Activated naive CD4-positive, alpha-beta T cell treated with Interleukin-2 at 50 U/mL for 16 hours (primary cell): ENCODE measurements at regions not wholly inside any gene's neighbourhood (a gene's known extent, or its start where the extent isn't known, plus 50 kb on each side); places are given as distances from the start of the nearest gene placed in this dataset.

ENCODE experiments used
- DNase-seq: peaks from one replicate; pipeline ENCODE4 v3.0.0-alpha.2; 2020

DNA sequence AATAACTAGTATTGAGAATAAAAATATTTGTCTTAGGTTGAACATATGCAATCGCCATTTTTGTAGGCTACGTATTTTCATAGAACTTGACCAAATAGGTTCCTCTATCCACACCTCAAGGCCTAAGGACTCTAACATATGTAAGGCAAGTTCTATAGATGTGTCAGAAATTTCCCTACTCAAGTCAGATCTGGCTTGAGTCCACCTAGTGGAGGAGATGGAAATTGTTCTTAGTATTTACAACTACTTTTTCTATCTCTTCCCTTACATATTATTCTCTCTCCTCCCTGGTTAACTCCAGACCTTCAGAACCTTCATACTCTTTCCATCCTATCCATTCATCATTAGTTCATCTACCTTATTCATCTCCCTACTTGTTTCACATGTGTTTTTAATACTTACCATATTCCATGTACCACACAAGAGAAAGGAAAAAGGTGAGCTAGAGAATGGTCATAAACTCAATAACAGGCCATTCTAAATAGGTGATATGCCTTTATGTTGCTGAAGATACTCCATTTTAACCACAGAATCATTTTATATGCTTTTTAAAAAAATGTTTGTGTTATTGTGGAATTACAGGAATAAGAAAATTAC is 174.5 kb upstream of the HDAC9 start:
- DNase-seq, result no peak

DNA sequence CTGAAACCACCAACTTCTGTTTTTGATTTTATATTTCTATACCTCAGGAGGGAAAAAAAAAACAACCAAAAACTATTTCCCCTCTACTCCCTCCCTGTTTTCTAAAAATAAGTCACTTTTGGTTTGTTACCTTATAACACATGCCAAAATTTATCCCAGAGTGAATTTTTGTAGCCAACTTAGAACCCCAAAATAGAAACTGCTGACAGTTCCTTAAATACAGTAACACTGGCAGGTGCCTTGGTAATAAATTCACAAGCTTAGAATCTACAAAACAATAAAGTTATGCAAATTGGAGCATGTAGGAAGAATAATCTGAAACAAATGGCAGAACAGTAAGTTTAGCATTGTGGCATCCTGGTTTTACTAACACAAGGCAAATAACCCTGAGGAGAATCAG is 165.0 kb upstream of the HDAC9 start:
- DNase-seq, result no peak

DNA sequence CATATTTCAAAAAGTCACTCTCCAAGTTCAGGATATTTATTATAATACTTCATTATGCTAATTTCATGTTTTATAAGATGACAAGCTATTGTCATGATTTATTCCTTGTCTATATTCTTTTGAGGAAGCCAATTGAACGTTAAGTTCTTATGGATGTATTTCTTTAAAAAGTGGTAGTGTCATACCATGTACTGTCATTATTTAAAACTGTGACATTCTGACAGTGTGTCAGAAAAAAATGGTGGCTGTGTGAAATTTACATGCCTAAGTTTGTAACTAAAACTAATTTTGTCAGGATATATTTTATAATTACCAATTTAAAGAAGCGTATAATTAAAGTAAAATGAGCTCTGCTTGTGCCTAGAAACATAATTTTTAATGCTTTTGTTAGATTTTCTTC is 158.9 kb upstream of the HDAC9 start:
- no peak for DNase-seq

DNA sequence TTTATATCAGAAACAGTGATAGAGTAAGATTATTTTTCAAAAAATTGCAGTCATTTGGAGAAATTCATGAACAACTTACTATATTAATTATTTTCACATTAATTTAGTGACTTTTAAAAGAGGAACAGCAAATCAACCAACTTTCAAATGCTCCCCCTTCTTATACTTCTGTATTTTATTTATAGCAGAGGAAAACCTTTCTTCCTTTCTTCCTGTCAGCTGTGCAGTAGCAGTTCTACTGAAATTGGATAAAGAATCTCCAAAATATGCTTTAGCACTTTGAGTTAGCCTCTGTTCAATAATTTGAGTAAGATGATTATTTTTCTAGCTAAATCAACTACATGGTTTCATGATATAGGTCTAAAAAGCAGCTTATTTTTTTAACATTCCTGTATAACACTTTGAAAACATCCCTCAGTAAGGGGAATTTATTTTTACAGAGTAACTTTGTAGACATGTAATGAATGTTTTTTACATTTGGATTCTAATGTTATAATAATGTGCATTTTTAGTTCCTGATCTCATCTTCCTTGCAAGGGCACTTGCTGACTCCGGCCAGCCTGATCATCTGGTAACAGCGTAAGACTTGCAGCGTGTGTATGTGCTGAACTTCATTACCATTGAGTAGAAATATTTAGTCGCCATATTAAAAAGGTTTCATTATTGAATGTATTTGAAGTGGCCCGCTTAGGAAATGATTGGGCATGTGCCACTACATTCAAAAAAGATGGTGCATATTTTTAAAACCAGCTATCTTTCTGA is 158.3 kb upstream of the HDAC9 start:
- DNase-seq, result no peak

DNA sequence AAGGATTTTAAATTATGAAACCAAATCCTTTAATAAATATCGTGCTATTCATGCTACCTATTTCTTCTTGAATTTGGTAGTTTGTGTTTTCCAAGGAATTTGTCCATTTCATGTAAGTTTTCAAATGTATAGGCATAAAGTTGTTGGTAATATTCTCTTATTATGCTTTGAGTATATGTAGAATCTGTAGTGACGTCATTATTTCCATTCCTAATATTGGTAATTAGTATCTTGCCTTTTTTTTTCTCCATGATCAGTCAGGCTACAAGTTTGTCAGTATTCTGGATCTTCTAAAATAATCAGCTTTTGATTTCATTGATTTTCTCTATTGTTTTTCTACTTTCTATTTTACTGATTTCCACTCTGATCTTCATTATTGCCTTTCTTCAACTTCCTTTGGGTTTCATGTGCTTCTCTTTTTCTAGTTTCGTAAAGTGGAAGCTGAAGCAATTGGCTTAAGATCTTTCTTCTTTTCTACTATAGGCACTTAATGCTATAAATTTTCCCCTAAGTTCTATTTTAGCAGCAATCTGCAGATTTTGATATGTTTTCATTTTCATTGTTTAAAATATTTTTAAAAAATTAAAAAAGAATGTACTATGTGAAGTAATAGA is 156.5 kb upstream of the HDAC9 start:
- no peak for DNase-seq

GRCh38 chr7:18341756-18342155 is 153.8 kb upstream of the HDAC9 start:
- no peak for DNase-seq

GRCh38 chr7:18343047-18343446 is 152.5 kb upstream of the HDAC9 start:
- DNase-seq, result no peak

DNA sequence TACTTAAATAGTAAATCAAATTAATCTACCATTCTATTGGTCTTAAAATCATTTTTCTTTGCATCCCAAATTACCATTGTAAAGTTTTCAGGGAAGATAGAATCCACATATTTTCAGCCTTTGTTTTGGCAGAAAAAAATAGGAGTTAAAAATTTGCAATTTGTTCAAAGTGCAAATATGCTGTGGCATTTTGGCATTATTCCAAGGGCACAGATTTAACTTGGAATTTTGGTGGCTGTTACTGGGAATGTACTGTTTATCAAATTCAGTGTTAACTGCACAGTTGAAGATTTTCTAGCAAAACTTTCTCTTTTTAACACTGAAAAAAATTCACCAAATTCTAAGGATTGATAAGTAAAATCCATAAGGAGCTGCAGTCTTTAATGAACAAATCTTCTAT is 151.0 kb upstream of the HDAC9 start:
- DNase-seq, result no peak

DNA sequence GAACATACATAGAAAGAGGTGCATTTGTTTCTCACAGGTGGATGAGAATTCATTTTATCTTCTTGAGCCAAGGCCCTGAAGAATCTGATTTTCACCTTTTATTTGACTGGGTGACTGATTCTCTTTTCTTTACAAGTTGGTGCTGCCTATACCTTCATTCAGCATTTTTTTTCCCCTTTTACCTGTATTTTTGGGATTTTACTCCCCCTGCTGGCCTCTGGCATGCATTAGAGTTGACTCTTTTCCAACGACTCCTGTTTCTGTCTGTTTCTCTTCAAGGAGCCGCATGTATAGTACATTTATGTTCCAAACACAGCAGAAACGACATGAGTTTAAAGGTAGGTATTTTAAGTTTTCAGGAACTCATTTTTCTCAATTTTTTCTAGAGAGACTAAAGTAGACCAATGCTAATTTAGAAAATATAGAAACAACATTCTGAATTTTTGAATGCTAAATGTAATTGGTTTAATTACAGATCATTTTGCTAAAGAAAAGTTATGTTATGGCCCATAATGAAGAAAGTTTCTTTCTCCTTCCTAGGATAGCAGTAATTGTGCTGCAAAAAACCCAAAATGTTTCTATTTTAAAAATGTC is 149.8 kb upstream of the HDAC9 start:
- DNase-seq, result peak; percentile 11

DNA sequence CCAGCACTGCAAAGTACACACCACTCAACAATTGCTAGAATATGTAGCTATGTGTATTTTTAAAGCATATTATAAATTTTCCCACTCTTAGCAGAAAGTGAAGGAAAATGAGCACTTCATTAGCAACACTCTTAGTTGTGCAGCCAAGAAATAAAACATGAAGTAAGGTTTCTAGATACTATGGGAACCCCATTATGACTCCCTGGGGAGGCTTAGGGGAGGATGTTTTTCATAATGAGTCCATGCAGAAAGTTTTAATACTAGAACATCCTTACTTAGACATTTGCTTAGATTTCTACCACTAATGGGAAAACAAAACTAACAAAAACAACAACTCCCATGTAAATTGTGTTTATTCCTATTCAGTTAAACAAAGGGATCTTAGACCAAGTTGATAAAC is 148.4 kb upstream of the HDAC9 start:
- no peak for DNase-seq

DNA sequence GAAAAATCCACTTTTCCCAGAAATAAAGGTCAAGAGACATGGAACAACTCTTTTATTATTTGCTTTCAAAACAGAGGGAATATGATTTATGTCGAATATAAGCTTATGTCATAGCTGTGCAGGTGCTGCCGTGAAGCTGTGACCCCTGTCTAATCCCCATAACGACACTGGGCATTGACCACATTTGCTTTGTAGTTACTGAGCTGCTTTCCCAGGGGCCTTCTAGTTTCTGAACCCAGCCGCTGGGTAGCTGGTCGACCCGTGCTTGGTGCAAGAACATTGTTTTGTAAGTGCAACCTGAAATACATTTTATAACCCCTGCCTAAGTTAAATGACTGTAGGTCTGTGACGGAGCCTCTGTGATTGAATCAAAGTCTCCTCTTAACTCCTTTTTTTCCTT is 144.9 kb upstream of the HDAC9 start:
- DNase-seq, result no peak

DNA sequence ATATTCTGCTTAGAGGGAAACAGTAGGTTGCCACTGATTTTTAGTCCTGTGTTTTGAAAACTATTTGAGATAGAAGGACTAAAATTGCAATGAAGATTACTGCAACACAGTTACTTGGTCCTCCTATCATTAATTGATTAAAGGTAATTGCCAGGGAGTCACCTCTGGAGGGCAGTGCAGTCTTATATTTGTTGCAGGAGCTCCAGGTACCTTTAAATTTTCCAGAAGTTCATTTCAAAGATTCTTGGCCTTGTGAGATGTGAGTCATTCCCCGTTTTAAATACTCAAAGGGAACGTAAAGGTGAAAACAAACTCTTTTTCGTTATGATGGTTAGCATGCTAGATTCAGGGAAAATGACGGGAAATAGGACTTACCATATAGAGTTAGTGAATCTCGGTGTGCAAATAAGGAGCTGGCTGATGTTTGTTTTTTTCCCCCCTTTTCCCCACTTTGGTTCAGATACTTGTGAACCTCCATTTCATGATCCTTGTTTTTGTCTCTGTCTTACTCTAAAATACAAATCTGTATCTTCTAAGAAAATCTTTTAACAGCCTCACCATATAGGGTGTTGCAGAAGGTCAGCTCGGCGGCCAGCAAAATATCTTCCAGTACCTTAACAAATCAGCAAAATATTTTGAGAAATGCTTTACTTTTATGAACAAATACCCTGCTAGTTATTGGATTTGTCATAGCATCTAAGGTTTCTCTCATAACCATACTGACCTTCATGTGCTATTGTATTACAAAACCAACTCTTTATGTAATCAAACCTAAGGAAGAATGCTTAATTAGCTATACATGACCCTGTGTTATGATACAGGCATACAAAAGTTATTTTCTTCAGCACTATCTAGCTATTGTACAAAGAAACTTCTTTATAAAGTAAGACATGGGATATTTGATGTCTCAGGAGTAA is 143.0 kb upstream of the HDAC9 start:
- no peak for DNase-seq

DNA sequence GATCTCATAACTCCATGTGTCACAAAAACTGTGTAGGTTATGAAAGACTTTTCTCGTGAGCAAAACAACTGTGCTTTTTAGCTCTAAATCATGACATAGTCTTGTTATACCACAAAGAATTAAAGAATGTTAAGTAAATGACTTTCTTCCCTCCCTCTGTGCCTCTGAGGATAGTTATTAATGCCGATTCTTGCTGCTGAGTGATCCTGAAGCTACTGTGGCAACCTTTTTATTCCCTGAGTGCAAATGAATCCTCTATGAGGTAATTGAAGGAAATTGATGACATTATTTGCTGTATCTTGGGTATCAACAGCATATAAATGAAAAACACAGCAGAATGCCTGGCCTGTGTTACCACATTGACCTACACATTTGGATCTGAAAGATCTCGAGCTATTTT is 142.2 kb upstream of the HDAC9 start:
- no peak for DNase-seq

GRCh38 chr7:18354108-18355085 is 141.2 kb upstream of the HDAC9 start:
- DNase-seq, result no peak

DNA sequence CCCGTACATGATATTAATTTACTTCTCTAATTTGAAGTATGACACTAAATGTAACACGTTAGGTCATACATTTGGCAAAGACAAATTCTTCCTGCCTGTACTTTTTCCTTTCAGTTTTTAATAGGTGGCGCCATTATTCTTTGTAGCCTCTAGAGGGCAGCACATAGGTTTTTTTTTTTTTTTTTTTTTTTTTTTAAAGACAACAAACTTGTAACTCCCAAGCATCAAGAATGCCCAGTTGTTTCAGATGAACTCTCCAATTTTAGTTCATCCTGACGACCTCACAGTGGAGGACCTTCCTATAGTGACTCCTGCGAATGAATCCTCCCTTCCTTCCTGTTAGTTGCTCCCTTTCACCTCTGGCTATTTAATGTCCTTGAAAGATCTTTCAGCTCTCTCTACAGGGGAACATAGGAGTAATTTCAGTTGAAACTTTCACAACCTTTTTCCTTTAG is 139.3 kb upstream of the HDAC9 start:
- no peak for DNase-seq

GRCh38 chr7:18357691-18358090 is 137.9 kb upstream of the HDAC9 start:
- DNase-seq, result no peak

DNA sequence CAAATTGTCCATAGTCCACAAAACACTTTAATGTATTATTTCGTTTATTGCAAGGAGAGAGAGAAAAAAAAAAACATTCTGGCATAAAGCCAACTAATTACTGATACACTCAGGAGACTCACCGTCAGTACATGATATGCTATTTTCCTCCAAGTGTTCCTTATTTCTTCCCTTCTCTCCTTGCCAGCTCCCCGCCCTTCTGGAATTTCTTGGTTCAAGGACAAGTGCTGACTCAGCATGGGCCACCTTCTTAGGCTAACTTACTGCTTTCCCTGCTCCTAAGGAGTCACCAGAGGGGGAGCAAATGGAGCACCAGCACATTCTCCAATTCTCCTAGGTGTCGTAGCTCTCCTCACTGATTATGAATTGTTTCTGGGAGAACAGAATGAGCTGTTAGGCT is 133.8 kb upstream of the HDAC9 start:
- no peak for DNase-seq

- DNase-seq, result no peak
Observed at GRCh38 chr7:18363751-18364380, 131.7 kb upstream of the HDAC9 start.

DNA sequence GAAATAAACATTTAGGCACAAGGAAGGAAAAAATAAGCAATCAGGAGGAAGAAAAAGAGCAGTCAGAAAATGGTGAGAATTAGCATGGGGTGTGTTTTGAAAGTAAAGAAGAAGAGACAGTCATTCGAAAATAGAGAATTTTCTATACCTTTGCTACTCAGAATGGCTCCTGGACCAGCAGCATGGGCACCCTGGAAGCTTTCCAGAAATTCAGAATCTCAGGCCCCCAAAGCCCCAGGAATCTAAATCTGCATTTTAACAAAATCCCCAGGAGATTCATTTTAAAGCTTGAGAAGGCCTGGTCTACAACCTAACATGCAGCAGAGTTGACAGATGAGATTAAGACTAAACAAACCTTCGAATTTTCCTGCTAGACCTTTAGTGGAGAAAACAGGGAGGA is 131.2 kb upstream of the HDAC9 start:
- DNase-seq, result no peak

DNA sequence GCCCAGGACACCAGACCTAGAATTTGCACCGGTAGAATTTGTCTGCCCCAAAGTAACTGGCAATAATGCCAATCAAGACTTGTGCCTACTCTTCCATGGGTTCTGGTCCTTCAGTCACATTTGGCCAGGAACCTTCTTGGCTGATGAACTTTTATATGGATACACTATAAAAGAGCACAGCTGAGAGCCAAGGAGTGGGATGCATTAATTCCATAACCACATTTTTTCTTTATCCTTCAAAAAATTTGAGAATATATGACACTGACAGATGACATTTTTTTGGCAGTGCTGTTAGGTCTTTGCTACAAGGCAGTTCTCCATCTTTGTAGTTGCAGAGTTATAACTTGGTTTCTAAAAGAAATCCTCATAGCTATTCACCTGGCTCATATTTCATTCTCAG is 129.2 kb upstream of the HDAC9 start:
- DNase-seq, result no peak

DNA sequence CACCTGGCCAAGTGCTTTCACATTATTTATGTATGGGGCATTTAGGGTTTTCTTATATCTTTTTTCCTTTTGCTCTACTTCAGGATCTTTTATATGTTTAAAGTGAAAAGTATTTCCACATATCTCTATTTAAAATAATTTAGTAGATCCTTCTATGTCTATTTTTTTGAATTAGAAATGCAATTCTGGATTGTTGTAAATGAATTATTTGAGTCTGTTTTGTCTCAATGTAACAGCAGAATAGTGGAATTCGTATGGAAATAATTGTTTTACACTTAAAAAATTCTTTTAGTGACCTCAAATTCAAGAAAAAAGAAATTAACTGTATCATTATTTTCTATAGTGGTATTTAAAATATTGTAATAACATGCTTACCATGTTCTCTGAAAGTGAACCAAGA is 126.5 kb upstream of the HDAC9 start:
- DNase-seq, result no peak
